ENCODE measurements at regions not wholly inside any gene's neighbourhood (a gene's known extent, or its start where the extent isn't known, plus 50 kb on each side); places are given as distances from the start of the nearest gene placed in this dataset.

DNA sequence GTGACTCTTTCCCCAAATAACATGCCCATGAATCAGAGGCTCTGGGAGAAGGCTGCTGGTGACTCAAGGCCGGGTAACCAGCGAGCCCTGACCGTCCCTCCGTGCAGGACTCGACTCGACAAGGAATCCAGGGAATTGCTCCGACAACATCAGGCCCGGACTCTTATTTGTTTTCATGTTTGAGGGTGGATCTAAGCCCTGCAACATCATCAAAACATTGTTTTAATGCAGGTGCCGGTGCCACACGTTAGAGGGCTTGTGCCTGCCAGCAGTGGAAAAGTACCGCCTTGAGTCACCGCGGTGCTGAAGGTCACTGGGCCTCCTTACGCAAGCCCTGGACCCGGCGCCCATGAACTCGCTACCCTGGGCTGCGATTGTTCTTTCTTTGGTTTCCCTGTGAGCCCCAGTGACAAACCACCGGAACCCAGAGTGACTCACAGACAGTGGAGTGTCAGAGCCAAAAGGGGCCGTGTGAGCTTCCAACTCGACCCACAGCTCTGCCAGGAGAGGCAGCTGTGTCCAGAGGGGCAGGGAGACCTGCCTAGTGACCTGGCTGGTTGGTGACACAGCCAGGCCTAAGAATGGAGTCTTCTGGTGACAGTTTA is 139.4 kb upstream of the SHH start (continued):
- peak; percentile 6 to 72 for TF ChIP-seq RAD21 (conservative IDR thresholded peaks at IDR 0.05 in 1 of 2, IDR thresholded peaks at IDR 0.05 in 1 of 2)
- TF ChIP-seq SREBF2 (IDR thresholded peaks at IDR 0.05) = no peak
- TF ChIP-seq, protein P1, sequence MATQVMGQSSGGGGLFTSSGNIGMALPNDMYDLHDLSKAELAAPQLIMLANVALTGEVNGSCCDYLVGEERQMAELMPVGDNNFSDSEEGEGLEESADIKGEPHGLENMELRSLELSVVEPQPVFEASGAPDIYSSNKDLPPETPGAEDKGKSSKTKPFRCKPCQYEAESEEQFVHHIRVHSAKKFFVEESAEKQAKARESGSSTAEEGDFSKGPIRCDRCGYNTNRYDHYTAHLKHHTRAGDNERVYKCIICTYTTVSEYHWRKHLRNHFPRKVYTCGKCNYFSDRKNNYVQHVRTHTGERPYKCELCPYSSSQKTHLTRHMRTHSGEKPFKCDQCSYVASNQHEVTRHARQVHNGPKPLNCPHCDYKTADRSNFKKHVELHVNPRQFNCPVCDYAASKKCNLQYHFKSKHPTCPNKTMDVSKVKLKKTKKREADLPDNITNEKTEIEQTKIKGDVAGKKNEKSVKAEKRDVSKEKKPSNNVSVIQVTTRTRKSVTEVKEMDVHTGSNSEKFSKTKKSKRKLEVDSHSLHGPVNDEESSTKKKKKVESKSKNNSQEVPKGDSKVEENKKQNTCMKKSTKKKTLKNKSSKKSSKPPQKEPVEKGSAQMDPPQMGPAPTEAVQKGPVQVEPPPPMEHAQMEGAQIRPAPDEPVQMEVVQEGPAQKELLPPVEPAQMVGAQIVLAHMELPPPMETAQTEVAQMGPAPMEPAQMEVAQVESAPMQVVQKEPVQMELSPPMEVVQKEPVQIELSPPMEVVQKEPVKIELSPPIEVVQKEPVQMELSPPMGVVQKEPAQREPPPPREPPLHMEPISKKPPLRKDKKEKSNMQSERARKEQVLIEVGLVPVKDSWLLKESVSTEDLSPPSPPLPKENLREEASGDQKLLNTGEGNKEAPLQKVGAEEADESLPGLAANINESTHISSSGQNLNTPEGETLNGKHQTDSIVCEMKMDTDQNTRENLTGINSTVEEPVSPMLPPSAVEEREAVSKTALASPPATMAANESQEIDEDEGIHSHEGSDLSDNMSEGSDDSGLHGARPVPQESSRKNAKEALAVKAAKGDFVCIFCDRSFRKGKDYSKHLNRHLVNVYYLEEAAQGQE (IDR thresholded peaks at IDR 0.05) = no peak
- TF ChIP-seq BHLHE40 (IDR thresholded peaks at IDR 0.05; ENCODE audit: low read depth, low read length) = no peak
- TF ChIP-seq CHD2 (IDR thresholded peaks at IDR 0.05; ENCODE audit: low read length, partially characterized antibody) = no peak
- TF ChIP-seq MAFK (IDR thresholded peaks at IDR 0.05; ENCODE audit: partially characterized antibody) = peak; percentile 18
- no peak for TF ChIP-seq FOSB (CRISPR knock-in tag; IDR thresholded peaks at IDR 0.05)
- no peak for TF ChIP-seq KDM1A (IDR thresholded peaks at IDR 0.05; ENCODE audit: low read depth)
- peak; percentile 62; the same call in 1 of the 2 replicates for TF ChIP-seq RARB (CRISPR knock-in tag; IDR thresholded peaks at IDR 0.05)
- peak; percentile 20; the same call in 1 of the 2 replicates for TF ChIP-seq POLR2A (IDR thresholded peaks at IDR 0.05; ENCODE audit: low read length)
- no peak for TF ChIP-seq PHF8 (IDR thresholded peaks at IDR 0.05; ENCODE audit: borderline replicate concordance, low read depth)
- TF ChIP-seq HOXA7 (CRISPR knock-in tag; IDR thresholded peaks at IDR 0.05) = no peak
- TF ChIP-seq EP300 (IDR thresholded peaks at IDR 0.05) = peak; percentile 79 to 89; a peak in 3 of 5 replicates
- TF ChIP-seq CEBPB (IDR thresholded peaks at IDR 0.05) = peak; percentile 92 to 99
- TF ChIP-seq, protein P2, sequence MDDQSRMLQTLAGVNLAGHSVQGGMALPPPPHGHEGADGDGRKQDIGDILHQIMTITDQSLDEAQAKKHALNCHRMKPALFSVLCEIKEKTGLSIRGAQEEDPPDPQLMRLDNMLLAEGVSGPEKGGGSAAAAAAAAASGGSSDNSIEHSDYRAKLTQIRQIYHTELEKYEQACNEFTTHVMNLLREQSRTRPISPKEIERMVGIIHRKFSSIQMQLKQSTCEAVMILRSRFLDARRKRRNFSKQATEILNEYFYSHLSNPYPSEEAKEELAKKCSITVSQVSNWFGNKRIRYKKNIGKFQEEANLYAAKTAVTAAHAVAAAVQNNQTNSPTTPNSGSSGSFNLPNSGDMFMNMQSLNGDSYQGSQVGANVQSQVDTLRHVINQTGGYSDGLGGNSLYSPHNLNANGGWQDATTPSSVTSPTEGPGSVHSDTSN (IDR thresholded peaks at IDR 0.05) = peak; percentile 68

DNA sequence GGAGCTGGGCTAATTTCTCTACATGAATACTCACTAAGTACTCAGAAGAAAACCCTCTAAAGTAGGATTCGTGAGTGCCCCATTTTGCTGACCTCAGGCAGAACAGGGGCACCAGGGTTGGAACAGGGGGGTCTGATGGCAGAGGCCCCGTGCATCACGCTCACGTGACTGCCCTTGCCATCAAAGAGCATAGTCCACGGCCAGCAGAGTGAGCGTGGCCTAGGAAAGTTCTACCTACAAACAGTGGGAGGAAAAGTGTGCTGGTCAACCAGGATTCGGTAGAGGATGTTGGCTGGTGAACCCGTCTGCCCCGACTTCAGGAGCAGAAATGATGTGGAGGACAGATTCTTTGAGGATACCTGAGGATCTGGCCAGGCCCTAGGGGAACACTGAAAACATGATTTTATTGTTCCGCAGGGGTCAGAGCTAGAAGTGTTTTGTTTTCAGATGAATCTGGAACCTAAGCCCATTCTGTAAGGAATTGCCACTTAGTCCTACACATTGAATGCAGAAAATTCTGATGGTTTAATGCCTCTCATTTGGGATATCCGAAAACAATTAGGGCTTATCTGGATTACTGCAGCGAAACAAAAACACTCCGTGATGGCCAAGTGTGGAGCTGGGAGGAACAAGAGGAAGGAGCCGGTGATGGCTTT is 138.8 kb upstream of the SHH start:
- no peak for FAIRE-seq
- peak overlapping the region; percentile 82 for H3K4me2 ChIP-seq
- CTCF ChIA-PET = interaction anchor here (0.8 to 2.0 kb wide), 6 partner anchors 12 to 205 kb away, joined by 3 to 8 read pairs (median 4); no protein-coding TSS in a partner anchor
- WGBS (ENCODE audit: missing lambda C conversion rate) = 64% methylated on average over 14 of the region's 14 CpGs
- POLR2A ChIA-PET = interaction anchor here (1.5 kb wide), 2 partner anchors 11 to 90 kb away, joined by 4 to 7 read pairs; no protein-coding TSS in a partner anchor
- H3K4me3 ChIP-seq = 0 out of 3 replicates have a peak overlapping the region, but pooled peaks have one; percentile 7
- no peak for TF ChIP-seq POLR2A (IDR thresholded peaks at IDR 0.05; ENCODE audit: low read length)
- peak; percentile 55 for TF ChIP-seq MAFK (IDR thresholded peaks at IDR 0.05; ENCODE audit: partially characterized antibody)
- H3K9me3 ChIP-seq = no peaks in the 10 kb centered on the region
- peak overlapping the region; percentile 89 to 96 for H3K27ac ChIP-seq
- H3K4me1 ChIP-seq = peaks cover 34% of the 10 kb centered on the region
- DNase-seq (ENCODE audit: low read depth in 1 of 2, low spot score in 1 of 2) = peak in 1 of 2 experiments; percentile 31
- peak; percentile 2 to 3; a peak in 3 of 6 replicates for ATAC-seq

DNA sequence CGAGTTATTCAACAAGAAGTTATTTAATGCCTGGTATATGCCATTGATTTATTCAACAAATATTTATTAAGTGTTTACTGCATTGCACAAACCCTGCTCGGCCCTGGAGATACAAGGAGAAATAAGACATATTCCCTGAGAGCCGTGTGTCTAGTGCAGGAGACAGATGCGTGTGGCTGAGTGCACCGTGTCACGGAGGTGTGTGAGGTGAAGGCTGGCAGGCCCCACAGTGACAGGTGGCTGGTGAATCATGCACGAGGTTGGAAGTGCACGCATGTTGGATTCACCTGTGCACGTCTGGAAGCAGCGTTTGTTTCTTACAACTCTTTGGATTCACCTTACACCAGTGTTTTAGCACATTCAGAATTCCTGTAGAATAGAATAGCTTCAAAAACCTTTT is 136.6 kb upstream of the SHH start:
- H3K4me3 ChIP-seq = no peak overlapping the region
- ChIA-PET CTCF (interaction anchor here (1.8 to 2.0 kb wide), 2 partner anchors 88 to 133 kb away, joined by 6 to 7 read pairs; no protein-coding TSS in a partner anchor), POLR2A (no interaction called here)
- H3K4me1 ChIP-seq = peaks cover 34% of the 10 kb centered on the region
- ATAC-seq (no peak), FAIRE-seq (no peak), DNase-seq (ENCODE audit: low read depth in 1 of 2, low spot score in 1 of 2) (no peak)
- TF ChIP-seq MAZ (IDR thresholded peaks at IDR 0.05; ENCODE audit: borderline replicate concordance, low read depth, low read length) (no peak), MAFK (IDR thresholded peaks at IDR 0.05; ENCODE audit: partially characterized antibody) (no peak), CEBPB (IDR thresholded peaks at IDR 0.05) (no peak), ESRRA (IDR thresholded peaks at IDR 0.05; ENCODE audit: borderline replicate concordance, low read length) (no peak)
- TF ChIP-seq, protein P3, sequence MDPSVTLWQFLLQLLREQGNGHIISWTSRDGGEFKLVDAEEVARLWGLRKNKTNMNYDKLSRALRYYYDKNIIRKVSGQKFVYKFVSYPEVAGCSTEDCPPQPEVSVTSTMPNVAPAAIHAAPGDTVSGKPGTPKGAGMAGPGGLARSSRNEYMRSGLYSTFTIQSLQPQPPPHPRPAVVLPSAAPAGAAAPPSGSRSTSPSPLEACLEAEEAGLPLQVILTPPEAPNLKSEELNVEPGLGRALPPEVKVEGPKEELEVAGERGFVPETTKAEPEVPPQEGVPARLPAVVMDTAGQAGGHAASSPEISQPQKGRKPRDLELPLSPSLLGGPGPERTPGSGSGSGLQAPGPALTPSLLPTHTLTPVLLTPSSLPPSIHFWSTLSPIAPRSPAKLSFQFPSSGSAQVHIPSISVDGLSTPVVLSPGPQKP (IDR thresholded peaks at IDR 0.05; ENCODE audit: low read depth, low read length) = no peak
- peak overlapping the region; percentile 22 to 73; a peak in 3 of 6 replicates for H3K27ac ChIP-seq
- H3K9me3 ChIP-seq = no peaks in the 10 kb centered on the region
- 93% methylated on average over 10 of the region's 10 CpGs for WGBS (ENCODE audit: missing lambda C conversion rate)
- no peak overlapping the region for H3K4me2 ChIP-seq
